CD4-positive, alpha-beta T cell (primary cell): ENCODE measurements at regions not wholly inside any gene's neighbourhood (a gene's known extent, or its start where the extent isn't known, plus 50 kb on each side); places are given as distances from the start of the nearest gene placed in this dataset.

Experiments used
- ATAC-seq: fragments of 200-7000 bp; cut with Tn5 transposase; one replicate; pipeline ENCODE4 v1.10.0; 2022; ENCODE audit warnings: mild to moderate bottlenecking; ENCODE audit not compliant: poor library complexity
- CTCF ChIA-PET: fragments of 350-600 bp; sonication (Branson Sonifier 250); formaldehyde crosslinking; loops from one replicate; lab custom pipeline; 2021; ENCODE audit warnings: antibody characterized with exemption, inconsistent platforms; lab: Charles Lee
- POLR2A ChIA-PET: fragments of 350-600 bp; sonication (Branson Sonifier 250); formaldehyde crosslinking; loops from one replicate; lab custom pipeline; 2021; ENCODE audit warnings: antibody characterized with exemption, inconsistent platforms; lab: Charles Lee
- DNase-seq, 14 experiments: peaks; one replicate each; pipeline ENCODE4 v3.0.0-alpha.2; 2013 to 2020; ENCODE audit warnings: mixed read lengths in 2 of 14
- H3K27ac ChIP-seq, 2 donors: one replicate each; pipeline versions ENCODE4 v1.5.1 to v1.7.0; 2013; ENCODE audit warnings: low read length in 2 of 2, low read depth in 1 of 2, mild to moderate bottlenecking in 1 of 2
- H3K27me3 ChIP-seq, 2 experiments: 1 replicate in 1 of 2; 2 replicates in 1 of 2; pipeline versions ENCODE4 v1.6.1 to v1.7.0; 2013; ENCODE audit warnings: low read length in 2 of 2, control low read depth in 1 of 2, mild to moderate bottlenecking in 1 of 2, moderate library complexity in 1 of 2; ENCODE audit not compliant: insufficient read depth in 2 of 2, control insufficient read depth in 1 of 2
- H3K36me3 ChIP-seq: one replicate; pipeline ENCODE4 v1.6.1; 2013; ENCODE audit warnings: low read length, control low read depth; ENCODE audit not compliant: insufficient read depth
- H3K4me1 ChIP-seq: one replicate; pipeline ENCODE4 v1.6.1; 2013; ENCODE audit warnings: low read length, control low read depth; ENCODE audit not compliant: insufficient read depth
- H3K4me3 ChIP-seq: one replicate; pipeline ENCODE4 v1.5.1; 2013; ENCODE audit warnings: mild to moderate bottlenecking, low read length, moderate library complexity
- H3K9me3 ChIP-seq, 2 experiments: 1 replicate in 1 of 2; 2 replicates in 1 of 2; pipeline versions ENCODE4 v1.6.1 to v1.7.0; 2013; ENCODE audit warnings: low read length in 2 of 2, mild to moderate bottlenecking in 2 of 2, control low read depth in 1 of 2, moderate library complexity in 1 of 2; ENCODE audit not compliant: control insufficient read depth in 1 of 2, insufficient read depth in 1 of 2
- H3K27ac Mint-ChIP-seq: one replicate; pipeline ENCODE4 v1.8.0; 2020; ENCODE audit warnings: mixed read lengths
- H3K27me3 Mint-ChIP-seq: one replicate; pipeline ENCODE4 v1.8.0; 2021; ENCODE audit warnings: mixed read lengths
- H3K36me3 Mint-ChIP-seq: one replicate; pipeline ENCODE4 v1.8.0; 2021; ENCODE audit warnings: low read depth, mixed read lengths
- H3K4me1 Mint-ChIP-seq: one replicate; pipeline ENCODE4 v1.8.0; 2021; ENCODE audit warnings: low read depth, mixed read lengths
- H3K4me3 Mint-ChIP-seq: one replicate; pipeline ENCODE4 v1.8.0; 2020; ENCODE audit warnings: mild to moderate bottlenecking, mixed read lengths
- H3K9me3 Mint-ChIP-seq: one replicate; pipeline ENCODE4 v1.8.0; 2020; ENCODE audit warnings: mixed read lengths
- CTCF ChIP-seq: fragments of 200-600 bp; IDR thresholded peaks from one replicate; pipeline ENCODE4 v1.8.0; 2022; ENCODE audit warnings: antibody characterized with exemption, mild to moderate bottlenecking
- intact Hi-C, 2 experiments: fragments of 100-400 bp; cut with DNase I in 1 of 2; cut with micrococcal nuclease in 1 of 2; formaldehyde crosslinking; loops; one replicate each; pipeline versions ENCODE4 v1.15.1 to v1.9.0; 2023 to 2025; cut with DNase I, micrococcal nuclease

GRCh38 chr5:121752149-121752548 lies 99.5 kb upstream of the FTMT start:
- no peak overlapping the region for H3K4me3 ChIP-seq
- Mint-ChIP-seq H3K4me1 (no peaks in the 10 kb centered on the region), H3K4me3 (no peak overlapping the region), H3K36me3 (no peaks in the 10 kb centered on the region), H3K27me3 (no peaks in the 10 kb centered on the region), H3K9me3 (no peaks in the 10 kb centered on the region), H3K27ac (no peak overlapping the region)
- H3K4me1 ChIP-seq = no peaks in the 10 kb centered on the region
- TF ChIP-seq CTCF = no peak
- H3K36me3 ChIP-seq = no peaks in the 10 kb centered on the region
- H3K9me3 ChIP-seq = no peaks in the 10 kb centered on the region
- intact Hi-C loops = no loop called here
- ATAC-seq (no peak), DNase-seq (no peak)
- H3K27ac ChIP-seq = no peak overlapping the region
- ChIA-PET CTCF (no interaction called here), POLR2A (no interaction called here)
- no peaks in the 10 kb centered on the region for H3K27me3 ChIP-seq

GRCh38 chr5:121755266-121755665 lies 96.4 kb upstream of the FTMT start:
- intact Hi-C loops = no loop called here
- H3K36me3 ChIP-seq = no peaks in the 10 kb centered on the region
- Mint-ChIP-seq H3K27ac (no peak overlapping the region), H3K4me1 (no peaks in the 10 kb centered on the region), H3K36me3 (no peaks in the 10 kb centered on the region), H3K9me3 (no peaks in the 10 kb centered on the region), H3K4me3 (no peak overlapping the region), H3K27me3 (no peaks in the 10 kb centered on the region)
- DNase-seq (no peak), ATAC-seq (no peak)
- TF ChIP-seq CTCF = no peak
- CTCF ChIA-PET = no interaction called here
- POLR2A ChIA-PET = no interaction called here
- H3K4me3 ChIP-seq = no peak overlapping the region
- no peaks in the 10 kb centered on the region for H3K9me3 ChIP-seq
- no peaks in the 10 kb centered on the region for H3K4me1 ChIP-seq
- no peak overlapping the region for H3K27ac ChIP-seq
- H3K27me3 ChIP-seq = no peaks in the 10 kb centered on the region

GRCh38 chr5:121757753-121758152 lies 93.9 kb upstream of the FTMT start:
- no peak for ATAC-seq
- H3K4me1 ChIP-seq = no peaks in the 10 kb centered on the region
- Mint-ChIP-seq H3K36me3 (no peaks in the 10 kb centered on the region), H3K4me1 (no peaks in the 10 kb centered on the region), H3K9me3 (no peaks in the 10 kb centered on the region), H3K27ac (no peak overlapping the region), H3K4me3 (no peak overlapping the region), H3K27me3 (no peaks in the 10 kb centered on the region)
- no peak for TF ChIP-seq CTCF
- no peaks in the 10 kb centered on the region for H3K36me3 ChIP-seq
- POLR2A ChIA-PET = no interaction called here
- no peaks in the 10 kb centered on the region for H3K9me3 ChIP-seq
- no peaks in the 10 kb centered on the region for H3K27me3 ChIP-seq
- no peak overlapping the region for H3K27ac ChIP-seq
- no peak overlapping the region for H3K4me3 ChIP-seq
- CTCF ChIA-PET = no interaction called here
- no peak for DNase-seq
- intact Hi-C loops = no loop called here
